GM18498 (cell line): ENCODE measurements at regions not wholly inside any gene's neighbourhood (a gene's known extent, or its start where the extent isn't known, plus 50 kb on each side); places are given as distances from the start of the nearest gene placed in this dataset.

ENCODE experiments used
- ATAC-seq: cut with Tn5 transposase; IDR thresholded peaks from one replicate; pipeline ENCODE4 v1.9.1; 2021; ENCODE audit warnings: mild to moderate bottlenecking, moderate library complexity; ENCODE audit not compliant: unreplicated experiment

GRCh38 chr5:18807256-18808149 is 1173.2 kb downstream of the TAF11L14 start:
- no peak for ATAC-seq

- no peak for ATAC-seq
These were observed 1176.3 kb downstream of the CDH18 start for GRCh38 chr5:18811661-18812060.

- ATAC-seq = no peak
These were observed 1159.6 kb downstream of the CDH18 start for GRCh38 chr5:18828351-18828750.

- ATAC-seq = no peak
These were observed 1158.5 kb downstream of the CDH18 start for GRCh38 chr5:18829539-18829938.

- no peak for ATAC-seq
These were observed 1137.8 kb downstream of the CDH18 start for GRCh38 chr5:18850216-18850615.

GRCh38 chr5:18872978-18873377 is 1115.0 kb downstream of the CDH18 start:
- ATAC-seq = no peak

- ATAC-seq = no peak
These were observed 1111.4 kb downstream of the CDH18 start for GRCh38 chr5:18876565-18876964.

GRCh38 chr5:18881615-18882014 is 1106.4 kb downstream of the CDH18 start:
- no peak for ATAC-seq

- no peak for ATAC-seq
These were observed 1105.8 kb downstream of the CDH18 start for GRCh38 chr5:18882154-18882553.

- no peak for ATAC-seq
These were observed 1099.2 kb downstream of the CDH18 start for GRCh38 chr5:18888821-18889220.

GRCh38 chr5:18900644-18901043 is 1087.4 kb downstream of the CDH18 start:
- no peak for ATAC-seq

- ATAC-seq = no peak
These were observed 1067.0 kb downstream of the CDH18 start for GRCh38 chr5:18920966-18921365.

- ATAC-seq = no peak
These were observed 1055.9 kb downstream of the CDH18 start for GRCh38 chr5:18932081-18932480.

GRCh38 chr5:18944771-18945170 is 1043.2 kb downstream of the CDH18 start:
- no peak for ATAC-seq

GRCh38 chr5:18954239-18954638 is 1033.8 kb downstream of the CDH18 start:
- ATAC-seq = no peak

GRCh38 chr5:18959535-18959934 is 1028.5 kb downstream of the CDH18 start:
- no peak for ATAC-seq

GRCh38 chr5:18961234-18961633 is 1026.8 kb downstream of the CDH18 start:
- no peak for ATAC-seq

GRCh38 chr5:18965893-18966292 is 1022.1 kb downstream of the CDH18 start:
- ATAC-seq = no peak

- no peak for ATAC-seq
These were observed 1020.4 kb downstream of the CDH18 start for GRCh38 chr5:18967637-18968036.

- ATAC-seq = no peak
These were observed 1019.0 kb downstream of the CDH18 start for GRCh38 chr5:18968966-18969365.

- no peak for ATAC-seq
These were observed 1018.0 kb downstream of the CDH18 start for GRCh38 chr5:18970000-18970399.

GRCh38 chr5:18972177-18972576 is 1015.8 kb downstream of the CDH18 start:
- no peak for ATAC-seq

- ATAC-seq = no peak
These were observed 1012.4 kb downstream of the CDH18 start for GRCh38 chr5:18975624-18976023.
